ENCODE measurements at regions not wholly inside any gene's neighbourhood (a gene's known extent, or its start where the extent isn't known, plus 50 kb on each side); places are given as distances from the start of the nearest gene placed in this dataset.

DNA sequence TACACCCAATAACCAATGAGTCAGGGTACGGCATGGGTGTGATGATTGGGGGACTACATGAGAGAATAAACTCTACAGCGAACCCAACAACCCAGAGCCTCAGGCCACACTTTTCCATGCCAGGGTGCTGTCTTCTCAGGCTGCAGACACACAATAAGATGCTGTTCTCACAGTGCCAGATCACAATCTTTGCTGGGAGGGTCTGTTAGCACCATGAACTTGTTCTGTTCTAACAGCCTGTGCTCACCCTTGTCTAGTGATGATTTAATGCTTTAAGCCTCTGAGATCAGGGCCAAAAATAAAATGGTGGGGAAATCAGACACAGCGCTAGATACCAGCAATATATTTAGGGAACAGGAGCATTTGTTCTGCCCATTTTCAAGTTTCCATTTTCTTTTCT lies 621.9 kb upstream of the TBX3 start:
- TF ChIP-seq GATA3 (IDR thresholded peaks at IDR 0.05; ENCODE audit: low read depth, low read length) (no peak), GATA2 (IDR thresholded peaks at IDR 0.05; ENCODE audit: low read depth, low read length) (peak; percentile 60)
